ENCODE measurements at regions not wholly inside any gene's neighbourhood (a gene's known extent, or its start where the extent isn't known, plus 50 kb on each side); places are given as distances from the start of the nearest gene placed in this dataset.

DNA sequence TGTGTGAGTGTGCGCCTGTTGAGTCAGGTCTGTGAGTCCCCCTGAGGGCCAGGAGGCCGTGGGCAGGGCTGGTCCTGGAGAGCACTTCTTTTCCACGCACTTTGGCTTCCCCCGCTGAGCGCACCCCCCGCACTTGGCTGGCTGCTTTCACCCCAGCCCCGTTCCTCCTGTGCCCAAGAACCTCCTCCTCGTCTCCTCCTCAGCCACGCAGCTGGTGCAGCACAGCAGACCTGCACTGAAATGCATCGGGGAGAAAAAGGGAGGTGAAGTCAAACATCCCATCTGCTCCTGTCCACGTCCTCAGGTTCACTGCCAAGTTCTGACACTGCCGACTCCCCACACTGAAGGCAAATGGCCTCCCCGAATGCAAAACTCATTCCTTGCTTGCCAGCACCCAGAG is 362.7 kb upstream of the SFSWAP start:
- Histone ChIP-seq H3K4me1 (no peaks in the 10 kb centered on the region), H3K27ac (no peak overlapping the region), H3K36me3 (no peaks in the 10 kb centered on the region), H3K27me3 (no peaks in the 10 kb centered on the region), H3K4me3 (replicated peaks in 1 of 3) (no peak overlapping the region), H3K9me3 (no peaks in the 10 kb centered on the region)
- no peak for DNase-seq
- intact Hi-C loops (cut with DNase I) = loop anchor here (5.0 kb wide), 1 partner anchor 274 kb away; no protein-coding TSS in a partner anchor
- 24 to 30% methylated on average over 13 of the region's 13 CpGs for WGBS, 2 donors
- no peak for TF ChIP-seq POLR2A (IDR thresholded peaks at IDR 0.05)
- TF ChIP-seq, protein P1, sequence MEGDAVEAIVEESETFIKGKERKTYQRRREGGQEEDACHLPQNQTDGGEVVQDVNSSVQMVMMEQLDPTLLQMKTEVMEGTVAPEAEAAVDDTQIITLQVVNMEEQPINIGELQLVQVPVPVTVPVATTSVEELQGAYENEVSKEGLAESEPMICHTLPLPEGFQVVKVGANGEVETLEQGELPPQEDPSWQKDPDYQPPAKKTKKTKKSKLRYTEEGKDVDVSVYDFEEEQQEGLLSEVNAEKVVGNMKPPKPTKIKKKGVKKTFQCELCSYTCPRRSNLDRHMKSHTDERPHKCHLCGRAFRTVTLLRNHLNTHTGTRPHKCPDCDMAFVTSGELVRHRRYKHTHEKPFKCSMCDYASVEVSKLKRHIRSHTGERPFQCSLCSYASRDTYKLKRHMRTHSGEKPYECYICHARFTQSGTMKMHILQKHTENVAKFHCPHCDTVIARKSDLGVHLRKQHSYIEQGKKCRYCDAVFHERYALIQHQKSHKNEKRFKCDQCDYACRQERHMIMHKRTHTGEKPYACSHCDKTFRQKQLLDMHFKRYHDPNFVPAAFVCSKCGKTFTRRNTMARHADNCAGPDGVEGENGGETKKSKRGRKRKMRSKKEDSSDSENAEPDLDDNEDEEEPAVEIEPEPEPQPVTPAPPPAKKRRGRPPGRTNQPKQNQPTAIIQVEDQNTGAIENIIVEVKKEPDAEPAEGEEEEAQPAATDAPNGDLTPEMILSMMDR (IDR thresholded peaks at IDR 0.05) = no peak

DNA sequence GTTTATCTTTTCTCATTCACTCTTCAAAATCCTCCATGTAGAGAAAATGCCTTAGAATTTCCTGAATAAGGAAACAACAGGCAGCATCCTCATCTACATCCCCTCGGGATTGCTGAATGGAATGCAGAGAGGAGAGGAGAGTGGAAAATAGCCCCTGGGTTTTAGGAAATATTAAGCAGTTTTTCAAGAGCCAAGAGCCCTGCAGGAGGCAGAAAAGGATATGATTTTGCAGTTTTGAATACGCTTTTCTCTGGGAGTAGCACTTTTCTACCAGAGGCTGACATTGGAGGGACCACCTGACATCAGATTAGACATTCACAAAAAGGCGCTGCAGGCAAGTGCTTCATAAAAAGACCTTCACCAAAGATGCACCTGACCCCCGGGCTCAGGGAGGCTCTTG is 362.2 kb upstream of the SFSWAP start:
- no peaks in the 10 kb centered on the region for H3K4me1 ChIP-seq
- no peak overlapping the region for H3K27ac ChIP-seq
- intact Hi-C loops (cut with DNase I) = loop anchor here (5.0 kb wide), 1 partner anchor 274 kb away; no protein-coding TSS in a partner anchor
- TF ChIP-seq, protein P1 (IDR thresholded peaks at IDR 0.05) = no peak
- no peak for TF ChIP-seq POLR2A (IDR thresholded peaks at IDR 0.05)
- DNase-seq = no peak
- H3K36me3 ChIP-seq = no peaks in the 10 kb centered on the region
- WGBS, 2 donors = 52 to 60% methylated on average over 4 of the region's 4 CpGs
- H3K4me3 ChIP-seq (replicated peaks in 1 of 3) = no peak overlapping the region
- H3K27me3 ChIP-seq = no peaks in the 10 kb centered on the region
- no peaks in the 10 kb centered on the region for H3K9me3 ChIP-seq

DNA sequence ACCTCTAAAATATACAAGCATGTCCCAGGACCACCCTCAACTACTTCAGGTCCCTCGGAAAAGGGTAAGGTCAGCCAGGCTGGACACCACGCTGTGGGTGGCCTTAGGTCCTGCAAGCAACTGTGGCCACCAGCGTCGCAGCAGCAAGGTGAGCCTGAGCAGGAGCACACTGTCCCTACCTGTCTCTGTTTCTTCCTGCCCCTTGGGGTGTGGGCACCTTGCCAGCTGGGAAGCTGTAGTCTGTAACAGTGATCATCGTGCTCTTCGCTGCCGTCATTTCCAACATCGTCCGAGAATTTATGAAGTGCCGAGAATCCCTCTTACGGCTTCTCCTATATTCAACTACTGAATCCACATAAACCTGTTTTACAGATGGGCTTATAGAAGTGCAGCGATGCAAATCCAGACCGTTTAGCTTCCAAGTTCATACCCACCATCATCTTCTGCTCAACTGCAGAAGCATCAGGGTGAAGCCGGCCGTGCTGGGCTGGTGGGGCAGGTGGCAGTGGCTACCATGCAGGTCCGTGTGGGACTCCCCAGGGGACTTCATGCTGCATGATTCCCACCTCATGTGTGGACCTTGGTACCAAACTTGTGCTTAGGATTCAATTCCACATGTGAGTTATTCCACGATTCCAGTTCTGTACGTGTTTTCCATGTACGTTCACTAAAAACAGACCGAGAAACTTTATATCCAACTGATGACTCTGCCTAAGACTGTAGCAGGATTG is 361.3 kb upstream of the SFSWAP start:
- Histone ChIP-seq H3K36me3 (no peaks in the 10 kb centered on the region), H3K27ac (no peak overlapping the region), H3K4me3 (replicated peaks in 1 of 3) (no peak overlapping the region), H3K4me1 (no peaks in the 10 kb centered on the region), H3K27me3 (no peaks in the 10 kb centered on the region), H3K9me3 (no peaks in the 10 kb centered on the region)
- no peak for TF ChIP-seq POLR2A (IDR thresholded peaks at IDR 0.05)
- TF ChIP-seq, protein P1 (IDR thresholded peaks at IDR 0.05) = no peak
- intact Hi-C loops (cut with DNase I) = loop anchor here (5.0 kb wide), 1 partner anchor 273 kb away; no protein-coding TSS in a partner anchor
- no peak for DNase-seq
- 75 to 80% methylated on average over 18 to 20 of the region's 20 CpGs for WGBS, 2 donors

DNA sequence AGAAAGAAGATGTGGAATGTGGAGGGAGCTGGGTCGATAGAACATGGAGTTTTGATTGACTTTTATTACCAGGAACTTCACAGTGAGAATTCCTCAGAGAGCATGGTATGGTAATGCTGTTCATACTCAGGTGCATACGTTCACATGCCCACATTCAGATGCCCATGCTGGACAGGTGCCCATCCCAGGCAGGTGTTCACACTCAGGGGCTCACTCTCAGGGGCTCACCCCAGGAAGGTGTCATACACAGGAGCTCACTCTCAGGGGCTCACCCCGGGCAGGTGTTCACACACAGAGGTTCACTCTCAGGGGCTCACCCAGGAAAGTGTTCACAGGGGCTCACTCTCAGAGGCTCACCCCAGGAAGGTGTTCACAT is 360.0 kb upstream of the SFSWAP start:
- no peak overlapping the region for H3K27ac ChIP-seq
- H3K4me3 ChIP-seq (replicated peaks in 1 of 3) = no peak overlapping the region
- intact Hi-C loops (cut with DNase I) = no loop called here
- no peak for DNase-seq
- WGBS, 2 donors = 80 to 81% methylated on average over 1 to 3 of the region's 3 CpGs
- no peaks in the 10 kb centered on the region for H3K4me1 ChIP-seq
- no peaks in the 10 kb centered on the region for H3K36me3 ChIP-seq
- TF ChIP-seq POLR2A (IDR thresholded peaks at IDR 0.05) = no peak
- TF ChIP-seq, protein P1 (IDR thresholded peaks at IDR 0.05) = no peak
- no peaks in the 10 kb centered on the region for H3K27me3 ChIP-seq
- no peaks in the 10 kb centered on the region for H3K9me3 ChIP-seq

DNA sequence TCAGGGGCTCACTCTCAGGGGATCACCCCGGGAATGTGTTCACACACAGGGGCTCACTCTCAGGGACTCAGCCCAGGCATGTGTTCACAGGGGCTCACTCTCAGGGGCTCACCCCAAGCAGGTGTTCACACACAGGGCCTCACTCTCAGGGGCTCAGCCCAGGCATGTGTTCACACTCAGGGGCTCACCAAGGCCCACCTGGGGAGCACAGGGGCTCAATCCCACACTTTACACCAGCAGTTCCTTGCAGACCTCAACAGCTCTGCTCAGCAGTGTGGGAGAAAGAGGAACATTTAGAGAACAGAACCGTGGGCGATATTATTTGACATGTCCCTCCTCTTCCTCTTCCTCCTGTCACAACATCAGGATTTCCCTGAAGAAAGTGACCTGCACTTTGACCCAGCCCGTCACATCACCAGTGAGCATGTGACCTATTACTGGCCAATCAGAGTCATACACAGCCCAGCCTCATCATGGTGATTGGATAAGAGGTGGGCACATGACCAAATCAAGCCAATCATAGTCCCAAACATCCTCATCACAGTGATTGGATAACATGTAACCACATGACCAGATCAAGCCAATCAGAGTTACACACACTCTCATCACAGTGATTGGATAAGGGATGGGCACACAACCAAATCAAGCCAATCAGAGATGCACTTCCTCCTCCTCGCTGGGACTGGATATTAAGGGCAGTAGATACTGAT is 359.4 kb upstream of the SFSWAP start:
- no peak overlapping the region for H3K27ac ChIP-seq
- 86 to 92% methylated on average over 4 to 5 of the region's 5 CpGs for WGBS, 2 donors
- no peaks in the 10 kb centered on the region for H3K9me3 ChIP-seq
- no peak for DNase-seq
- no peak overlapping the region for H3K4me3 ChIP-seq (replicated peaks in 1 of 3)
- no peaks in the 10 kb centered on the region for H3K27me3 ChIP-seq
- no peaks in the 10 kb centered on the region for H3K4me1 ChIP-seq
- H3K36me3 ChIP-seq = no peaks in the 10 kb centered on the region
- intact Hi-C loops (cut with DNase I) = no loop called here
- TF ChIP-seq, protein P1 (IDR thresholded peaks at IDR 0.05) = no peak
- no peak for TF ChIP-seq POLR2A (IDR thresholded peaks at IDR 0.05)
